LNCaP clone FGC (cell line): ENCODE measurements at regions not wholly inside any gene's neighbourhood (a gene's known extent, or its start where the extent isn't known, plus 50 kb on each side); places are given as distances from the start of the nearest gene placed in this dataset.

Experiments
- DNase-seq: peaks from one replicate; pipeline ENCODE4 v3.0.0-alpha.2; 2011; ENCODE audit warnings: low read depth
- H3K4me3 ChIP-seq: 2 replicates; pipeline ENCODE4 v1.5.1; 2011; ENCODE audit warnings: mild to moderate bottlenecking, low read depth, low read length, control low read depth
- TF ChIP-seq, protein P1 (sequence below): IDR thresholded peaks from 2 replicates; pipeline ENCODE4 v1.5.1; 2012; ENCODE audit warnings: mild to moderate bottlenecking; ENCODE audit not compliant: control insufficient read depth, insufficient read depth; ENCODE audit errors: extremely low read depth

DNA sequence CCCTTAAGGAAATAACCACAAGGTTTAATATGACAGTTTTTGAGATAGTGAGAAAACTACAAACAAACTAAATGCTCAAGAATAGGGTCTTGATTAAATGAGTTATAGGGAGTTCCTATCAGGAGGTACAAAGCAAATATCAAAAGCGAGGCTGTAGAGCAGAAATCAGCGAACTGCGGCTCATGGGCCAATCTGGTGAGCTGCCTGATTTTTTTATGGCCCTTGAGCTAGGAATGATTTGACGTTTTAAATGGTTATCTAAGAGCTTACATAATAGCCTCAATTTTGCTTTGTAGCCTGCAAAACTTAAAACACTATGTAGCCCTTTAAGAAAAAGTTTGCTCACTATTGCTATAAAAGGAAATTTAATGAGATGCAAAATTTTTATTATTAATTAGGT lies 62.2 kb downstream of the XCL2 start:
- no peak for DNase-seq
- TF ChIP-seq, protein P1, sequence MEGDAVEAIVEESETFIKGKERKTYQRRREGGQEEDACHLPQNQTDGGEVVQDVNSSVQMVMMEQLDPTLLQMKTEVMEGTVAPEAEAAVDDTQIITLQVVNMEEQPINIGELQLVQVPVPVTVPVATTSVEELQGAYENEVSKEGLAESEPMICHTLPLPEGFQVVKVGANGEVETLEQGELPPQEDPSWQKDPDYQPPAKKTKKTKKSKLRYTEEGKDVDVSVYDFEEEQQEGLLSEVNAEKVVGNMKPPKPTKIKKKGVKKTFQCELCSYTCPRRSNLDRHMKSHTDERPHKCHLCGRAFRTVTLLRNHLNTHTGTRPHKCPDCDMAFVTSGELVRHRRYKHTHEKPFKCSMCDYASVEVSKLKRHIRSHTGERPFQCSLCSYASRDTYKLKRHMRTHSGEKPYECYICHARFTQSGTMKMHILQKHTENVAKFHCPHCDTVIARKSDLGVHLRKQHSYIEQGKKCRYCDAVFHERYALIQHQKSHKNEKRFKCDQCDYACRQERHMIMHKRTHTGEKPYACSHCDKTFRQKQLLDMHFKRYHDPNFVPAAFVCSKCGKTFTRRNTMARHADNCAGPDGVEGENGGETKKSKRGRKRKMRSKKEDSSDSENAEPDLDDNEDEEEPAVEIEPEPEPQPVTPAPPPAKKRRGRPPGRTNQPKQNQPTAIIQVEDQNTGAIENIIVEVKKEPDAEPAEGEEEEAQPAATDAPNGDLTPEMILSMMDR, result no peak
- H3K4me3 ChIP-seq, result no peak overlapping the region

DNA sequence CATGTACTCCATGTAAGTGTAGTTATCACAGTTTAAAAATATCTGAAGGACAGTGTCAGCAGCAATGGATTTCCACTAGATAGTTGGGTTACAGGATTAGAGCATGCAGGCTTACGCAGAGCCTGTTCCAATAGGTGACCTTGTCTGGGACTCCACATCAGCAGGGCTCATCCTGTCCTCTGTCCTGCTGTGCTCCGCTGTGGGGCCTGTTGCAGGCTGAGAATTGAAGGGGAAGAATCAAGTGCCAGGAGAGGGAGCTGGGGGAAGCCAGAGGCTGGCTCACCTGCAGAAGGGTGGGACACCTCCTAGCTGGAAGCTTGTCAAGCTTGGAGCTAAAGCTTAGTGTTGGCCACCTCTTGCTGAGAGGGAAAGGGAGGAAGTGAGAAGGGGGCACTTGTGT lies 62.8 kb downstream of the XCL2 start:
- TF ChIP-seq, protein P1, result no peak
- no peak for DNase-seq
- H3K4me3 ChIP-seq, result no peak overlapping the region

DNA sequence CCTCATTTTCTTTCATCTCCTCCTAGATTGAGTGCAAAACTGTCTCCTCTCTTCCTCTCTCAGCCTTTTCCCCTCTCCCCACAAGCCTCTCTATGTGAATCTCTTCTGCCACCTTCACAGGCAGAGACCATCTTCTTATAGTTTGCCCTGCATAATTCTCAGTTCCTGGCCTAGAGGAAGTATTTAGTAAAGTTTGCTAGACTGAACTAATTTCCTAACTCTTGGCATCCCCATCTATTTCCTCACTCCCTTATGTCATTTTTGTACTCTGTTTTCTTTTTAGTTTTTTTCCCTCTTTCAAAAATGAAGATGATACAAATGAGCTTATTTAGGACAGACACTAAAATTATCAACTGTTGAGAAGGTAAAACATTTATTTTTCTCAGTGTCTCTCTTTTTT lies 66.0 kb downstream of the XCL2 start:
- TF ChIP-seq, protein P1, result no peak
- no peak overlapping the region for H3K4me3 ChIP-seq
- DNase-seq, result no peak

DNA sequence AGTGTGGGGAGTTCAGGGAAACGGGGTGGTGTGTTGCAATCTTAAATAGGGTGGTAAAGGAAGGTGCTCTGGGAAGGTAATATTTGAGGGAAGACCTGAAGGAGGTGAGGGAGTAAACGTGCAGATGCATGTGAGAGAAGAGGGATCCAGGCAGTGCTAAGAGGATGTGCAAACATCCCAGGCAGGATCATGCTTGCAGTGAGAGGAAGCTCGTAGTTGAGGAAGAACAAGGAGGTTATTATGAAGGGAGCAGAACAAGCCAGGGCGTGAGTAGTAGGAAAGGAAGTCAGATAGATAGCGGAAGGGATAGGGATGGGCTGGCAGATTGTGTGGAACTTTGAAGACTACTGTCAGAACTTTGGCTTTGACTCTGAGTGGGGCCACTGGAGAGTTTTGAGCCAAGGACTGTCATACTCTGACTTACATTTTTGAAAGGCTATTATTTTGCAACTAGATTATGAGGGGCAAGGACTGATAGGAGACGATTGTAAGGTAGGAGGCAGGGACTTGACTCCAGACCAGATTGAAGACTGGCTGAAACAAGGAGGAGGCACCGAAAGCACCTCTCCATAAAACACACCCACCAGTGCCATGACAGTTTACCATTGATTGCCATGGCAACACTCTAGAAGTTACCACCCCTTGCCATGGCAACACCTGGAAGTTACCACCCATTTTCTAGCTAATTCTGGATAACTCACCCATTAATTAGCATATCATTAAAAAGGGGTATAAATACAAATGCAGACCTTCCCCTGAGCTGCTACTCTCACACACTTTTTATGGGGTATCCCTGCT lies 67.0 kb downstream of the XCL2 start:
- no peak for DNase-seq
- H3K4me3 ChIP-seq, result no peak overlapping the region
- TF ChIP-seq, protein P1, result no peak

DNA sequence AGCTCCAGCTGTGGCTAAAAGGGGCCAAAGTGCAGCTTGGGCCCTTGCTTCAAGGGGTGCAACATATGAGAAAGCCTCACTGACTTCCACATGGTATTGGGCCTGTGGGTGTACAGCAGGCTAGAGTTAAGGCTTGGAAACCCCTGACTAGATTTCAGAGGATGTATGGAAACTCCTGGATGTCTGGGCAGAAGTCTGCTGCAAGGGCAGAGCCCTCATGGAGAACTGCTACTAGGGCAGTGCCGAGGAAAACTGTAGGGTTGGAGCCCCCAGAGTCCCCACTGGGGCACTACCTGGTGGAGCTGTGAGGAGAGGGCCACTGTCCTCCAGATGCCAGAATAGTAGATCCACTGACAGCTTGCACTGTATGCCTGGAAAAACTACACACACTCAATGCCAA lies 69.5 kb downstream of the XCL2 start:
- DNase-seq, result no peak
- TF ChIP-seq, protein P1, result no peak
- no peak overlapping the region for H3K4me3 ChIP-seq

DNA sequence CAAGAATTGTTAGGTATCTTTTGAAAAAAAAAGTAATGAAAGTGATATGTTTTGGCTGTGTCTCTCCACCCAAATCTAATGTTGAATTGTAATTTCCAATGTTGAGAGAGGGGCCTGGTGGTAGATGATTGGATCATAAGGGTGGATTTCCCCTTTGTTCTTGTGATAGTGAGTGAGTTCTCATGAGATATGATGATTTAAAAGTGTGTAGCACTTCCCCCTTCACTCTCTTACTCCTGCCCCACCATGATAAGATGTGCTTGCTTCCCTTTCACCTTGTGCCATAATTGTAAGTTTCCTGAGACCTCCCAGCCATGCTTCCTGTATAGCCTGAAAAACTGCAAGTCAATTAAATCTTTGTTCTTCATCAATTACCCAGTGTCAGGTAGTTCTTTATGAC lies 70.7 kb downstream of the XCL2 start:
- TF ChIP-seq, protein P1, result no peak
- no peak overlapping the region for H3K4me3 ChIP-seq
- no peak for DNase-seq

DNA sequence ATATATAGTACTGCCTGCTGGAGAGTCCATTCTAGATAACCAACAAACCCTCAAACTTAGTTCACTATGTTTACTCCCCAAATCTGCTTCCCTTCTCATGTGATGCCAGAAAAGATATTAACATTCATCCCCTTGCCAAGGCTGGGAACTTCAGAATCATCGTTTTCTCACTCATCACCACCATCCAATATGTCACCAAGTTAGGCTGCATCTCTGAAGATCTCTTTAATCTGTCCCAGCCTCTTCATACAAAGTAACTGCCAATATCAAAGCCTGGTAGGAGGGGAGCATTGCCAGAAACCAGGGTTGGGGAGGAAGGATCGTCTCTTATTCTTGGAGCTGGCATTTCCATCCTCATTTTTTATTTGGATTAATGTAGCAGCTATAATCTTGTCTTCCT lies 71.6 kb downstream of the XCL2 start:
- H3K4me3 ChIP-seq, result no peak overlapping the region
- no peak for DNase-seq
- TF ChIP-seq, protein P1, result no peak
